BE2C (cell line): ENCODE measurements at regions not wholly inside any gene's neighbourhood (a gene's known extent, or its start where the extent isn't known, plus 50 kb on each side); places are given as distances from the start of the nearest gene placed in this dataset.

Experiments
- DNase-seq: peaks from one replicate; pipeline ENCODE4 v3.0.0-alpha.2; 2020
- H3K27me3 ChIP-seq: fragments of 250-450 bp; sonication (Bioruptor Pico); 2 replicates; pipeline ENCODE4 v1.5.1; 2020; ENCODE audit warnings: mild to moderate bottlenecking
- H3K36me3 ChIP-seq: fragments of 250-450 bp; sonication (Bioruptor Pico); 2 replicates; pipeline ENCODE4 v1.5.1; 2020; ENCODE audit warnings: mild to moderate bottlenecking
- H3K4me1 ChIP-seq: fragments of 250-450 bp; sonication (Bioruptor Pico); 2 replicates; pipeline ENCODE4 v1.5.1; 2020
- H3K4me3 ChIP-seq: 2 replicates; pipeline ENCODE4 v1.5.1; 2011; ENCODE audit warnings: low read depth, low read length
- H3K9me3 ChIP-seq: fragments of 250-450 bp; sonication (Bioruptor Pico); 2 replicates; pipeline ENCODE4 v1.5.1; 2020
- TF ChIP-seq, protein P1 (sequence below): IDR thresholded peaks from 2 replicates; pipeline ENCODE4 v1.5.1; 2012; ENCODE audit warnings: mild to moderate bottlenecking, low read depth, low read length

DNA sequence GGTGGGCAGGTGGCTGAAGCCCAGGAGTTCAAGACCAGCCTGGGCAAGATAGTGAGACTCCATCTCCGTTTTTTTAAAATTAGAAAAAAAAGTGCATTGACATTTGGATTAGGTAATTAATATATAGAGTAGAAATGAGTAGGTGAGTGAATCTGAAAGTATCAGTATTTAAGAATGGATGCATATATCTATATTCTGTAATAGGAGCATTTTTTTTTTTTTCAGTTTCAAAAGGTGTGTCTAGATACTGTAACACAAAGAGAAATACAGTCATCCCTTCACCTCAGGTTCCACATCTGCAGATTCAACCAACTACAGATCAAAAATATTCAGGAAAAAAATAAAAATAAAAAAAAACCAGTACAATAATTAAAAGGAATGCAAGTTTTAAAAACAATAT lies 50.8 kb downstream of the RBM27 start:
- DNase-seq, result no peak
- Histone ChIP-seq H3K27me3 (no peaks in the 10 kb centered on the region), H3K9me3 (no peaks in the 10 kb centered on the region), H3K4me1 (peaks cover 5% of the 10 kb centered on the region; the same call in 1 of the 2 replicates), H3K4me3 (no peak overlapping the region), H3K36me3 (peaks cover 44% of the 10 kb centered on the region)
- TF ChIP-seq, protein P1, sequence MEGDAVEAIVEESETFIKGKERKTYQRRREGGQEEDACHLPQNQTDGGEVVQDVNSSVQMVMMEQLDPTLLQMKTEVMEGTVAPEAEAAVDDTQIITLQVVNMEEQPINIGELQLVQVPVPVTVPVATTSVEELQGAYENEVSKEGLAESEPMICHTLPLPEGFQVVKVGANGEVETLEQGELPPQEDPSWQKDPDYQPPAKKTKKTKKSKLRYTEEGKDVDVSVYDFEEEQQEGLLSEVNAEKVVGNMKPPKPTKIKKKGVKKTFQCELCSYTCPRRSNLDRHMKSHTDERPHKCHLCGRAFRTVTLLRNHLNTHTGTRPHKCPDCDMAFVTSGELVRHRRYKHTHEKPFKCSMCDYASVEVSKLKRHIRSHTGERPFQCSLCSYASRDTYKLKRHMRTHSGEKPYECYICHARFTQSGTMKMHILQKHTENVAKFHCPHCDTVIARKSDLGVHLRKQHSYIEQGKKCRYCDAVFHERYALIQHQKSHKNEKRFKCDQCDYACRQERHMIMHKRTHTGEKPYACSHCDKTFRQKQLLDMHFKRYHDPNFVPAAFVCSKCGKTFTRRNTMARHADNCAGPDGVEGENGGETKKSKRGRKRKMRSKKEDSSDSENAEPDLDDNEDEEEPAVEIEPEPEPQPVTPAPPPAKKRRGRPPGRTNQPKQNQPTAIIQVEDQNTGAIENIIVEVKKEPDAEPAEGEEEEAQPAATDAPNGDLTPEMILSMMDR, result no peak

DNA sequence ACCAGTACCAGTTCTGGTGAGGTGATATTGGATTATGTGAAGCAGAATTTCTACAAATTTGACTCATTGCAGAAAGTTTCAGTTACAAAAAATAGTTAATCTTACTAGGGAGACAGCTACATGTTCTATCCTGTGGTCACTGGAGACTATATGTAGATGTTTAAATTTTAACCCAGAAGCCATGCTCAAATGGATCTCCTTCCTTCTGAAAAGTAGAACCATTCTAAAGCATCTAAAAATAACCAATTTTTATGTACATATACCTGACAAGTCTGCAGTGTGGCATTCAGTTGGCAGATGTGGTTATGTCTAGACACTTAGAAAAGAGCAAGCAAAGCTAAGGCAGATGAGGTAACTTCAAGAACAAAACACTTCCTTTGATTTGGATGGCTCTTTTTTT lies 65.5 kb upstream of the POU4F3 start:
- no peaks in the 10 kb centered on the region for H3K27me3 ChIP-seq
- TF ChIP-seq, protein P1, result no peak
- H3K4me3 ChIP-seq, result no peak overlapping the region
- H3K36me3 ChIP-seq, result peaks cover 61% of the 10 kb centered on the region
- H3K9me3 ChIP-seq, result no peaks in the 10 kb centered on the region
- no peak for DNase-seq
- H3K4me1 ChIP-seq, result no peaks in the 10 kb centered on the region

DNA sequence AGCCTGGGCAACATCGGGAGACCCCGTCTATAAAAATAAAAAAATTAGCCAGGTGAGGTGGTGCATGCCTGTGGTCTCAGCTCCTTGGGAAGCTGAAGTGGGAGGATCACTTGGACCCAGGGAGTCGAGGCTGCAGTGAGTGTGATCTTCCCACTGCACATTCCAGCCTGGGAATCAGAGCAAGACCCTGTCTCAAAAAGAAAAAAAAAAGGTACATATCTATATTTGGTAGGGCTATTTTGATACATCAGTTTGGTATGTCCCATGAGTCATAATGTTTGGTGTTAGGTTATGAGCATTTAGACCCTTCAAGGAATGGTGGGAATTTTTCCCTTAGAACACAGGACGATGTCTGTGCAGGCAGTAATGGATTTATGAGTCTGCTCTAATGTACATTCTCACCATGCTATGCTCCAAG lies 55.3 kb upstream of the POU4F3 start:
- TF ChIP-seq, protein P1, result no peak
- DNase-seq, result no peak
- Histone ChIP-seq H3K4me1 (no peaks in the 10 kb centered on the region), H3K4me3 (no peak overlapping the region), H3K27me3 (no peaks in the 10 kb centered on the region), H3K9me3 (no peaks in the 10 kb centered on the region), H3K36me3 (peaks cover 41% of the 10 kb centered on the region)

DNA sequence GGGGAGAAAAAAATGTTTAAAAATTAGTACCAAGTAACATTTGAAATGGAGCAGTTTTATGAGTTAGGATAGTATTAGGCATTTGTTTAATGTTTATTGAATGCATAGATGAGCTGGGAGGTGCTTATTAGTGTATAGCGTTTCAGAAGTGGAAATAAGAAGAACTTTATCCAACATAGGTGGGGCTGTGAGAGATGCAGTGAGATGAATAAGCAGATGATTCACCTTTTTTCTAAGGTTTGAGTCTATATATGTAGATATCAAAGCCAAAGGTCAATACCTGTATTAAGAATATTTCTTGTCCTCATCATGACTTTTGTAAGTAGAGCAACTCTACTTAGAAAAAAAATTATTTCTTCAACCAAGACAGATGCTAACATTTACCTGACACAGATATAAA lies 54.6 kb upstream of the POU4F3 start:
- Histone ChIP-seq H3K36me3 (peaks cover 41% of the 10 kb centered on the region), H3K9me3 (no peaks in the 10 kb centered on the region), H3K4me3 (no peak overlapping the region), H3K4me1 (no peaks in the 10 kb centered on the region), H3K27me3 (no peaks in the 10 kb centered on the region)
- TF ChIP-seq, protein P1, result no peak
- DNase-seq, result no peak
